HG02798 (cell line): ENCODE measurements at regions not wholly inside any gene's neighbourhood (a gene's known extent, or its start where the extent isn't known, plus 50 kb on each side); places are given as distances from the start of the nearest gene placed in this dataset.
"Not testable (repeated sequence)": the region's sequence is repeated elsewhere in the genome, so short reads cannot be mapped to it uniquely, and the experiment has no call there.

ENCODE experiments used
- ATAC-seq: cut with Tn5 transposase; IDR thresholded peaks from one replicate; pipeline ENCODE4 v1.9.1; 2021; ENCODE audit warnings: mild to moderate bottlenecking; ENCODE audit not compliant: unreplicated experiment, poor library complexity

- peak; percentile 54 for ATAC-seq
Observed at GRCh38 chrY:14344648-14345333, 179.5 kb upstream of the NLGN4Y start.

GRCh38 chrY:14351590-14351989 lies 172.7 kb upstream of the NLGN4Y start:
- no peak for ATAC-seq

- no peak for ATAC-seq
Observed at GRCh38 chrY:14356154-14356553, 168.2 kb upstream of the NLGN4Y start.

- no peak for ATAC-seq
Observed at GRCh38 chrY:14360748-14361500, 163.4 kb upstream of the NLGN4Y start.

- no peak for ATAC-seq
Observed at GRCh38 chrY:14373608-14374007, 150.7 kb upstream of the NLGN4Y start.

- no peak for ATAC-seq
Observed at GRCh38 chrY:14378217-14378616, 146.1 kb upstream of the NLGN4Y start.

- ATAC-seq = not testable (repeated sequence)
Observed at GRCh38 chrY:14410549-14411030, 113.7 kb upstream of the NLGN4Y start.

GRCh38 chrY:14411334-14411733 lies 113.0 kb upstream of the NLGN4Y start:
- no peak for ATAC-seq

GRCh38 chrY:14436546-14436945 lies 87.8 kb upstream of the NLGN4Y start:
- no peak for ATAC-seq

GRCh38 chrY:14437626-14438025 lies 86.7 kb upstream of the NLGN4Y start:
- no peak for ATAC-seq

- no peak for ATAC-seq
Observed at GRCh38 chrY:14438395-14438794, 85.9 kb upstream of the NLGN4Y start.

GRCh38 chrY:14444550-14444949 lies 79.8 kb upstream of the NLGN4Y start:
- ATAC-seq = no peak

- no peak for ATAC-seq
Observed at GRCh38 chrY:14468151-14468683, 56.1 kb upstream of the NLGN4Y start.

GRCh38 chrY:14472421-14472820 lies 51.9 kb upstream of the NLGN4Y start:
- ATAC-seq = no peak

GRCh38 chrY:14473320-14473719 lies 51.0 kb upstream of the NLGN4Y start:
- ATAC-seq = no peak
